A673 (cell line): ENCODE measurements at regions not wholly inside any gene's neighbourhood (a gene's known extent, or its start where the extent isn't known, plus 50 kb on each side); places are given as distances from the start of the nearest gene placed in this dataset.
"Not testable (repeated sequence)": the region's sequence is repeated elsewhere in the genome, so short reads cannot be mapped to it uniquely, and the experiment has no call there.

Source experiments
- CTCF ChIP-seq: fragments of 300-800, 200-600 bp; sonication (generic); conservative IDR thresholded peaks from 2 replicates; pipeline ENCODE4 v1.5.1; 2017; ENCODE audit warnings: low read depth, mild to moderate bottlenecking, antibody characterized with exemption, low read length, moderate library complexity, mixed read lengths
- EZH2 ChIP-seq: fragments of 200-600 bp; sonication (generic); IDR thresholded peaks from 2 replicates; pipeline ENCODE4 v1.6.1; 2017; ENCODE audit warnings: borderline replicate concordance, low read depth, mild to moderate bottlenecking, mixed read lengths, antibody characterized with exemption, low read length; ENCODE audit not compliant: poor library complexity, severe bottlenecking

GRCh38 chr5:92542017-92542416 lies 1039.0 kb downstream of the NR2F1-AS1 start:
- not testable (repeated sequence) for TF ChIP-seq CTCF, EZH2
